Keratinocyte (primary cell): ENCODE measurements at regions not wholly inside any gene's neighbourhood (a gene's known extent, or its start where the extent isn't known, plus 50 kb on each side); places are given as distances from the start of the nearest gene placed in this dataset.

Experiments
- DNase-seq: peaks from one replicate; pipeline ENCODE4 v3.0.0-alpha.2; 2011; ENCODE audit warnings: low read depth, missing footprints, low spot score
- FAIRE-seq: peaks from 2 replicates; lab custom pipeline; 2011; peaks lifted over from hg19 to GRCh38; lab: Jason Lieb, UNC
- H2AFZ ChIP-seq: 2 replicates; pipeline ENCODE4 v1.6.0; 2012; ENCODE audit warnings: low read length, control low read depth, inconsistent platforms; ENCODE audit not compliant: control insufficient read depth
- H3K27ac ChIP-seq: 2 replicates; pipeline ENCODE4 v1.5.1; 2011; ENCODE audit warnings: low read length; ENCODE audit not compliant: control insufficient read depth, insufficient read depth
- H3K27me3 ChIP-seq: 3 replicates; pipeline ENCODE4 v1.6.0; 2011; ENCODE audit warnings: low read length; ENCODE audit not compliant: control insufficient read depth, insufficient read depth; ENCODE audit errors: extremely low read depth
- H3K36me3 ChIP-seq, 2 experiments: 2 replicates in 1 of 2; 3 replicates in 1 of 2; pipeline ENCODE4 v1.5.1; 2011; ENCODE audit warnings: low read length in 2 of 2, mild to moderate bottlenecking in 1 of 2; ENCODE audit not compliant: control insufficient read depth in 2 of 2, insufficient read depth in 2 of 2; ENCODE audit errors: extremely low read depth in 1 of 2
- H3K4me1 ChIP-seq: 3 replicates; pipeline ENCODE4 v1.5.1; 2011; ENCODE audit warnings: low read length; ENCODE audit not compliant: control insufficient read depth, insufficient read depth; ENCODE audit errors: extremely low read depth
- H3K4me2 ChIP-seq: 3 replicates; pipeline ENCODE4 v1.6.0; 2011; ENCODE audit warnings: low read depth, low read length; ENCODE audit not compliant: control insufficient read depth, insufficient read depth; ENCODE audit errors: extremely low read depth
- H3K4me3 ChIP-seq, 3 experiments: fragments of 200-600 bp in 1 of 3; sonication (generic) in 1 of 3; 2 replicates in 2 of 3; 3 replicates in 1 of 3; pipeline ENCODE4 v1.5.1; 2011 to 2016; ENCODE audit warnings: low read length in 3 of 3, mild to moderate bottlenecking in 3 of 3, control low read depth in 2 of 3, inconsistent platforms in 1 of 3, low read depth in 1 of 3, mixed read lengths in 1 of 3, mixed run types in 1 of 3, moderate library complexity in 1 of 3; ENCODE audit not compliant: control insufficient read depth in 2 of 3, insufficient read depth in 2 of 3; ENCODE audit errors: extremely low read depth in 1 of 3
- H3K79me2 ChIP-seq: 2 replicates; pipeline ENCODE4 v1.6.0; 2012; ENCODE audit warnings: low read length; ENCODE audit not compliant: control insufficient read depth, insufficient read depth
- H3K9ac ChIP-seq: 3 replicates; pipeline ENCODE4 v1.6.0; 2011; ENCODE audit warnings: low read length; ENCODE audit not compliant: control insufficient read depth, insufficient read depth; ENCODE audit errors: extremely low read depth
- H3K9me1 ChIP-seq: 3 replicates; pipeline ENCODE4 v1.6.0; 2011; ENCODE audit warnings: low read length; ENCODE audit not compliant: control insufficient read depth, insufficient read depth; ENCODE audit errors: extremely low read depth
- H3K9me3 ChIP-seq: 2 replicates; pipeline ENCODE4 v1.5.1; 2012; ENCODE audit warnings: low read depth, low read length; ENCODE audit not compliant: control insufficient read depth
- H4K20me1 ChIP-seq: 3 replicates; pipeline ENCODE4 v1.6.0; 2011; ENCODE audit warnings: low read length; ENCODE audit not compliant: control insufficient read depth, insufficient read depth; ENCODE audit errors: extremely low read depth
- EZH2 ChIP-seq: IDR thresholded peaks from one replicate; pipeline ENCODE4 v1.6.1; 2012; ENCODE audit warnings: inconsistent platforms, mild to moderate bottlenecking, low read length, moderate library complexity
- dilution Hi-C: fragments of 300-500 bp; cut with MboI; formaldehyde crosslinking; loops from one replicate; pipeline ENCODE4 v1.7.0; 2020; ENCODE audit warnings: low sequenced_read_pairs; ENCODE audit not compliant: extremely low pct_ligation_motif_present
- TF ChIP-seq, protein P1 (sequence below), 3 experiments: IDR thresholded peaks in 1 of 3; conservative IDR thresholded peaks in 1 of 3; optimal IDR thresholded peaks in 1 of 3; 2 replicates in 2 of 3; 3 replicates in 1 of 3; pipeline versions ENCODE3 to v1.5.1; 2011; ENCODE audit warnings: low read length in 3 of 3, mild to moderate bottlenecking in 3 of 3, moderate library complexity in 2 of 3, control low read depth in 1 of 3, inconsistent platforms in 1 of 3; ENCODE audit not compliant: insufficient read depth in 2 of 3; ENCODE audit errors: extremely low read depth in 1 of 3

DNA sequence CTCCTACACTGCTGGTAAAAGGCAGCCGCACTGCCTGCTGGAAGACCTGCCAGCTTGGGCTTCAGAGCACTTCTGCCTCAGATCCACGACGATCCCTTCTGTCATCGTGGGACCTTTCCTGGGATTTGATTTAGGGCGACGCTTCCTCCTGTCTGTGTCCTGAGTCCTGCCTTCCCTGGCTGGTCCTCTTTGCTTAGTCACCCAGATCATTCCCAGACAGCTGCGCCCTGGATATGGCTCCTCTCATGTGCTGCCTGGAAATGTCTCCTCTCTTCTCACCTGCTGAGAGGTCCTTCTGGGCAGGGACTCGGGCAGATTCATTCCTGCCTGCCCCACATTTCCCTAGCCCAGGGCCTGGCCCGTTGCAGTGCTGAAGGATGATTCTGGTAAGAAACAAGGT is 72.4 kb upstream of the POU3F1 start:
- dilution Hi-C loops: no loop called here
- Histone ChIP-seq H3K79me2 (no peaks in the 10 kb centered on the region), H3K4me1 (peaks cover 63% of the 10 kb centered on the region), H2AFZ (no peak overlapping the region), H3K4me2 (no peak overlapping the region), H3K9me3 (no peaks in the 10 kb centered on the region), H3K27ac (no peak overlapping the region), H3K36me3 (no peaks in the 10 kb centered on the region), H3K9me1 (peaks cover 4% of the 10 kb centered on the region), H3K4me3 (no peak overlapping the region), H4K20me1 (no peaks in the 10 kb centered on the region), H3K27me3 (no peaks in the 10 kb centered on the region), H3K9ac (no peak overlapping the region)
- DNase-seq (no peak), FAIRE-seq (no peak)
- TF ChIP-seq EZH2: no peak
- TF ChIP-seq, protein P1, sequence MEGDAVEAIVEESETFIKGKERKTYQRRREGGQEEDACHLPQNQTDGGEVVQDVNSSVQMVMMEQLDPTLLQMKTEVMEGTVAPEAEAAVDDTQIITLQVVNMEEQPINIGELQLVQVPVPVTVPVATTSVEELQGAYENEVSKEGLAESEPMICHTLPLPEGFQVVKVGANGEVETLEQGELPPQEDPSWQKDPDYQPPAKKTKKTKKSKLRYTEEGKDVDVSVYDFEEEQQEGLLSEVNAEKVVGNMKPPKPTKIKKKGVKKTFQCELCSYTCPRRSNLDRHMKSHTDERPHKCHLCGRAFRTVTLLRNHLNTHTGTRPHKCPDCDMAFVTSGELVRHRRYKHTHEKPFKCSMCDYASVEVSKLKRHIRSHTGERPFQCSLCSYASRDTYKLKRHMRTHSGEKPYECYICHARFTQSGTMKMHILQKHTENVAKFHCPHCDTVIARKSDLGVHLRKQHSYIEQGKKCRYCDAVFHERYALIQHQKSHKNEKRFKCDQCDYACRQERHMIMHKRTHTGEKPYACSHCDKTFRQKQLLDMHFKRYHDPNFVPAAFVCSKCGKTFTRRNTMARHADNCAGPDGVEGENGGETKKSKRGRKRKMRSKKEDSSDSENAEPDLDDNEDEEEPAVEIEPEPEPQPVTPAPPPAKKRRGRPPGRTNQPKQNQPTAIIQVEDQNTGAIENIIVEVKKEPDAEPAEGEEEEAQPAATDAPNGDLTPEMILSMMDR (optimal IDR thresholded peaks at IDR 0.05 in 1 of 3, IDR thresholded peaks at IDR 0.05 in 1 of 3, conservative IDR thresholded peaks at IDR 0.05 in 1 of 3; ENCODE audit: extremely low read depth in 1 of 3, insufficient read depth in 2 of 3, low read length in 3 of 3): no peak

DNA sequence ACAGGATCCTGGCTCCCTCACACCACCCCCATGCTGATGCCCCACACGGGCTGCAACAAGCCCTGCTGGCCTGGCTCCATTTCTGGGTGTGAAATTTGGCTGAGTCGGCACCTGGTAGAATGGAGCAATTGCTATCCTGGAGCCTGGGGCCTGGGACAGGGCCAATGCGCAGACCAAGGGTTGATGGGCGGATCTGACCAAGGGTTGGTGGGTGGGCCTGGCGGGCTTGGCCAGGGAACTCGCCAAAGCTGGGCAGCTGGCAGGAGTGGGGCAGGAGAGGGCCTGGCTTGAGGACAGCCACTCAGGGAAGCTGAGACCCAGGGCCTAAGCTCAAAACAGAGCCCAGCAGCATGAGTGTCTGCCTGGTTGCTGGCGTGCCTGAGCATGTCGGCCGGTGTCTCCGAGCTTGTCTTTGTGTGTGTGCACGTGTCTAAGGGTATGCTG is 70.9 kb upstream of the POU3F1 start:
- H3K4me2 ChIP-seq: peak overlapping the region; percentile 83
- H3K9me3 ChIP-seq: no peaks in the 10 kb centered on the region
- H3K4me3 ChIP-seq: peak overlapping the region in 2 of 3 experiments; percentile 34 to 47
- peak overlapping the region; percentile 72 for H3K9ac ChIP-seq
- peak overlapping the region; percentile 73 for H3K27ac ChIP-seq
- no peaks in the 10 kb centered on the region for H3K79me2 ChIP-seq
- H3K36me3 ChIP-seq: no peaks in the 10 kb centered on the region
- H2AFZ ChIP-seq: peak overlapping the region; percentile 83
- FAIRE-seq (peak; percentile 98), DNase-seq (peak; percentile 90)
- peaks cover 48% of the 10 kb centered on the region for H3K4me1 ChIP-seq
- no peak for TF ChIP-seq EZH2
- TF ChIP-seq, protein P1 (optimal IDR thresholded peaks at IDR 0.05 in 1 of 3, IDR thresholded peaks at IDR 0.05 in 1 of 3, conservative IDR thresholded peaks at IDR 0.05 in 1 of 3; ENCODE audit: extremely low read depth in 1 of 3, insufficient read depth in 2 of 3, low read length in 3 of 3): no peak
- dilution Hi-C loops: no loop called here
- H3K9me1 ChIP-seq: peaks cover 4% of the 10 kb centered on the region
- no peaks in the 10 kb centered on the region for H4K20me1 ChIP-seq
- no peaks in the 10 kb centered on the region for H3K27me3 ChIP-seq
